Neural progenitor cell (in vitro differentiated cells): ENCODE measurements at regions not wholly inside any gene's neighbourhood (a gene's known extent, or its start where the extent isn't known, plus 50 kb on each side); places are given as distances from the start of the nearest gene placed in this dataset.

Source experiments
- DNase-seq: peaks from one replicate; pipeline ENCODE4 v3.0.0-alpha.2; 2016; ENCODE audit warnings: low spot score
- H2AFZ ChIP-seq: fragments of 200-600 bp; sonication (generic); replicated peaks from 2 replicates; pipeline ENCODE4 v1.6.1; 2016; ENCODE audit warnings: antibody characterized with exemption
- H3F3A ChIP-seq: fragments of 200-600 bp; sonication (generic); 2 replicates; pipeline ENCODE4 v1.6.1; 2016; ENCODE audit warnings: antibody characterized with exemption, low read depth
- H3K27ac ChIP-seq: fragments of 200-600 bp; sonication (generic); 2 replicates; pipeline ENCODE4 v1.5.1; 2016; ENCODE audit warnings: mild to moderate bottlenecking
- H3K27me3 ChIP-seq: fragments of 200-600 bp; sonication (generic); 2 replicates; pipeline ENCODE4 v1.6.1; 2016; ENCODE audit warnings: mild to moderate bottlenecking, moderate library complexity
- H3K36me3 ChIP-seq: fragments of 200-600 bp; sonication (generic); 2 replicates; pipeline ENCODE4 v1.5.1; 2016
- H3K4me1 ChIP-seq: fragments of 200-600 bp; sonication (generic); 2 replicates; pipeline ENCODE4 v1.6.1; 2016; ENCODE audit warnings: mixed run types
- H3K4me2 ChIP-seq: fragments of 200-600 bp; sonication (generic); 2 replicates; pipeline ENCODE4 v1.6.1; 2016
- H3K4me3 ChIP-seq: fragments of 200-600 bp; sonication (generic); 2 replicates; pipeline ENCODE4 v1.5.1; 2016
- H3K79me2 ChIP-seq: fragments of 200-600 bp; sonication (generic); 2 replicates; pipeline ENCODE4 v1.6.1; 2016; ENCODE audit warnings: low read depth
- H3K9ac ChIP-seq: fragments of 200-600 bp; sonication (generic); 2 replicates; pipeline ENCODE4 v1.6.1; 2016
- H3K9me3 ChIP-seq: fragments of 200-600 bp; sonication (generic); 2 replicates; pipeline ENCODE4 v1.5.1; 2016; ENCODE audit warnings: low read depth
- H4K20me1 ChIP-seq: fragments of 200-600 bp; sonication (generic); 2 replicates; pipeline ENCODE4 v1.6.1; 2016; ENCODE audit warnings: low read depth
- H3K27ac Mint-ChIP-seq: 3 replicates; pipeline ENCODE4 v1.8.0; 2021; ENCODE audit warnings: mixed read lengths
- H3K27me3 Mint-ChIP-seq: 2 replicates; pipeline ENCODE4 v1.8.0; 2022; ENCODE audit warnings: low read depth, mild to moderate bottlenecking, inconsistent platforms, moderate library complexity, mixed read lengths; ENCODE audit not compliant: insufficient read depth
- H3K36me3 Mint-ChIP-seq: 3 replicates; pipeline ENCODE4 v1.8.0; 2021; ENCODE audit warnings: mixed read lengths
- H3K4me1 Mint-ChIP-seq: 3 replicates; pipeline ENCODE4 v1.8.0; 2021; ENCODE audit warnings: mixed read lengths
- H3K4me3 Mint-ChIP-seq: 3 replicates; pipeline ENCODE4 v1.8.0; 2021; ENCODE audit warnings: mild to moderate bottlenecking, moderate library complexity, mixed read lengths
- H3K9me3 Mint-ChIP-seq: 3 replicates; pipeline ENCODE4 v1.8.0; 2020; ENCODE audit warnings: mixed read lengths
- CTCF ChIP-seq: fragments of 200-600 bp; sonication (generic); IDR thresholded peaks from 2 replicates; pipeline ENCODE4 v1.5.1; 2017; ENCODE audit warnings: antibody characterized with exemption, mild to moderate bottlenecking
- EZH2 ChIP-seq: fragments of 200-600 bp; sonication (generic); IDR thresholded peaks from 2 replicates; pipeline ENCODE4 v1.6.1; 2017; ENCODE audit warnings: antibody characterized with exemption, mild to moderate bottlenecking, moderate library complexity
- EZH2phosphoT487 ChIP-seq: fragments of 200-600 bp; sonication (generic); IDR thresholded peaks from 2 replicates; pipeline ENCODE4 v1.6.1; 2017; ENCODE audit warnings: antibody characterized with exemption

GRCh38 chr11:123251657-123252344, 56.8 kb upstream of the CLMP start:
- no peaks in the 10 kb centered on the region for H3K79me2 ChIP-seq
- H3K27ac Mint-ChIP-seq, result no peak overlapping the region
- H3F3A ChIP-seq, result peaks cover 8% of the 10 kb centered on the region
- DNase-seq, result no peak
- no peaks in the 10 kb centered on the region for H3K36me3 ChIP-seq
- no peak overlapping the region for H3K4me2 ChIP-seq
- no peaks in the 10 kb centered on the region for H3K27me3 ChIP-seq
- H3K9ac ChIP-seq, result no peak overlapping the region
- peaks cover 10% of the 10 kb centered on the region for H3K4me1 ChIP-seq
- H3K4me3 Mint-ChIP-seq, result no peak overlapping the region
- H3K27me3 Mint-ChIP-seq, result peaks cover 5% of the 10 kb centered on the region
- H3K4me1 Mint-ChIP-seq, result peaks cover 44% of the 10 kb centered on the region
- no peak for TF ChIP-seq EZH2
- TF ChIP-seq CTCF, result no peak
- TF ChIP-seq EZH2phosphoT487, result no peak
- peaks cover 2% of the 10 kb centered on the region for H3K9me3 Mint-ChIP-seq
- H3K27ac ChIP-seq, result no peak overlapping the region
- H4K20me1 ChIP-seq, result no peaks in the 10 kb centered on the region
- no peaks in the 10 kb centered on the region for H3K36me3 Mint-ChIP-seq
- H2AFZ ChIP-seq, result no peak overlapping the region
- H3K4me3 ChIP-seq, result no peak overlapping the region
- H3K9me3 ChIP-seq, result no peaks in the 10 kb centered on the region

DNA sequence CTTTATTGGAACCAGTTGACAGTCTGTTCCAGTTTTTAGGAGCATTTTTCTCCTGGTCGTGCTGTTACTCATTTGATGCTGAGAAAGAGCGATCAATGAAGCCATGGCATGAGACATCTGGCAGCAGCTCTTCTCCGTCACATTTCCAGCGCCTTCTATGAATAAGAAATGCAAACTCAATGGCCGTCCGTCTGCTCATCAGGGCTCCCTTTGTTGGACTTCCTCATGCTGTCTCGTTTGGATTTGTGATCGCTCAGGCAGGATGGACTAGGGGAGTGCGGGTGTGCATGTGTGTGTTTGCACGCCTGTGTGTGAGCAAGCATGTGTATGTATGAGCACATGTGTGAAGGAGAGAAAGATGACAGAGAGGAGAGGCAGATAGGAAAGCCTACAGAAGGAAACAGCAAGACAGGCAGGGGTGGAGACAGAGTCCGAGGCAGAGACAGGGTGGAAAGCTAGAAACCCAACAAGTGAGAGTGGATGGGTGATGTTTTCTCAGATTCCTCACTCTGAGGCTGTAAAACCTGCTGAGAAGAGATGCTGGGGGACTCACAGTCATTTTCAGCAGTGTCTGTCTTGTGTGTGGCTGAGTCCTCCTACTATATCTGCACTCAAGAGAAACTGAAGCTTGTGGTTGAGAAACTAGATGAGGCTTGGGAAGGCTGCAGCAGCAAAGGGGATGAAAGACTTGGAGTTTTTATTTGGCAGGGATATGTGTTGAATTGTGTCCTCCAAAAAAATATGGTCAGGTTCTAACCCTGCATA, 56.0 kb upstream of the CLMP start:
- no peaks in the 10 kb centered on the region for H3K36me3 ChIP-seq
- no peak overlapping the region for H3K4me3 ChIP-seq
- no peak overlapping the region for H3K4me2 ChIP-seq
- H3K79me2 ChIP-seq, result no peaks in the 10 kb centered on the region
- H3K4me1 ChIP-seq, result peaks cover 6% of the 10 kb centered on the region
- no peak overlapping the region for H3K4me3 Mint-ChIP-seq
- peaks cover 3% of the 10 kb centered on the region for H3K27me3 Mint-ChIP-seq
- H3K27ac ChIP-seq, result no peak overlapping the region
- no peaks in the 10 kb centered on the region for H3K36me3 Mint-ChIP-seq
- no peak overlapping the region for H2AFZ ChIP-seq
- no peaks in the 10 kb centered on the region for H3K9me3 ChIP-seq
- TF ChIP-seq EZH2, result no peak
- no peaks in the 10 kb centered on the region for H3K27me3 ChIP-seq
- DNase-seq, result no peak
- no peaks in the 10 kb centered on the region for H4K20me1 ChIP-seq
- peaks cover 2% of the 10 kb centered on the region for H3K9me3 Mint-ChIP-seq
- H3K9ac ChIP-seq, result no peak overlapping the region
- peak overlapping the region; percentile 67 for H3K27ac Mint-ChIP-seq
- H3K4me1 Mint-ChIP-seq, result peaks cover 37% of the 10 kb centered on the region
- H3F3A ChIP-seq, result peaks cover 6% of the 10 kb centered on the region

DNA sequence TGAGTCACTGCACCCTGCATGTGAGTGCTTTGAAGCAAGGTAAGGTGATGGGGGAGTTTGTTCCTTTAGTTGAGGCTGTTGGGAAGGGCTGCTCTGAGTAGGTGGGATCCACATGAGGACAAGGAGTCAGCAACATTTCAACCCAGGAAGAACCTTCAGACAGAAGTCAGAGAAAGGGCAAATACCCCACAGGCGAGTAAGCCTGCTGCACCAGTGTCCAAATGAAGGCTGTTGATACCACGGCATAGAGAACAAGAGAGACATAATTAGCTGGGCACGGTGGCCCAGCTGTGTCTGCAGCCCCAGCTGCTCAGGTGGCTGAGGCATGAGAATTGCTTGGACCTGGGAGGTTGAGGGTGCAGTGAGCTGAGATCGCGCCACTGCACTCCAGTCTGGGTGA, 54.3 kb upstream of the CLMP start:
- no peak overlapping the region for H3K4me2 ChIP-seq
- Mint-ChIP-seq H3K4me1 (peaks cover 35% of the 10 kb centered on the region), H3K27me3 (peaks cover 2% of the 10 kb centered on the region), H3K36me3 (no peaks in the 10 kb centered on the region), H3K27ac (no peak overlapping the region), H3K4me3 (no peak overlapping the region), H3K9me3 (no peaks in the 10 kb centered on the region)
- TF ChIP-seq EZH2phosphoT487 (no peak), EZH2 (no peak), CTCF (no peak)
- no peaks in the 10 kb centered on the region for H3K9me3 ChIP-seq
- no peak for DNase-seq
- no peak overlapping the region for H2AFZ ChIP-seq
- H3K27ac ChIP-seq, result no peak overlapping the region
- H3K36me3 ChIP-seq, result no peaks in the 10 kb centered on the region
- H3K4me3 ChIP-seq, result no peak overlapping the region
- H3K4me1 ChIP-seq, result peaks cover 8% of the 10 kb centered on the region
- no peaks in the 10 kb centered on the region for H4K20me1 ChIP-seq
- H3K9ac ChIP-seq, result no peak overlapping the region
- H3F3A ChIP-seq, result no peaks in the 10 kb centered on the region
- no peaks in the 10 kb centered on the region for H3K27me3 ChIP-seq
- no peaks in the 10 kb centered on the region for H3K79me2 ChIP-seq

- no peaks in the 10 kb centered on the region for H3K27me3 ChIP-seq
- no peaks in the 10 kb centered on the region for H3K36me3 Mint-ChIP-seq
- no peaks in the 10 kb centered on the region for H3K79me2 ChIP-seq
- no peaks in the 10 kb centered on the region for H4K20me1 ChIP-seq
- H3K4me2 ChIP-seq, result no peak overlapping the region
- H2AFZ ChIP-seq, result no peak overlapping the region
- TF ChIP-seq EZH2phosphoT487 (no peak), CTCF (no peak), EZH2 (no peak)
- H3K9me3 Mint-ChIP-seq, result peaks cover 5% of the 10 kb centered on the region
- H3K4me1 ChIP-seq, result peaks cover 8% of the 10 kb centered on the region
- H3K4me3 Mint-ChIP-seq, result no peak overlapping the region
- DNase-seq, result no peak
- H3K36me3 ChIP-seq, result no peaks in the 10 kb centered on the region
- H3K27ac ChIP-seq, result no peak overlapping the region
- no peaks in the 10 kb centered on the region for H3F3A ChIP-seq
- no peaks in the 10 kb centered on the region for H3K9me3 ChIP-seq
- H3K9ac ChIP-seq, result no peak overlapping the region
- no peak overlapping the region for H3K4me3 ChIP-seq
- no peak overlapping the region for H3K27ac Mint-ChIP-seq
- peaks cover 7% of the 10 kb centered on the region for H3K27me3 Mint-ChIP-seq
- peaks cover 43% of the 10 kb centered on the region for H3K4me1 Mint-ChIP-seq
Observed at GRCh38 chr11:123247813-123248379, 52.8 kb upstream of the CLMP start.
